Fibroblast of villous mesenchyme (primary cell): ENCODE measurements at regions not wholly inside any gene's neighbourhood (a gene's known extent, or its start where the extent isn't known, plus 50 kb on each side); places are given as distances from the start of the nearest gene placed in this dataset.

ENCODE experiments used
- DNase-seq: peaks from one replicate; pipeline ENCODE4 v3.0.0-alpha.2; 2010; ENCODE audit warnings: low read depth
- H3K4me3 ChIP-seq: 2 replicates; pipeline ENCODE4 v1.5.1; 2011; ENCODE audit warnings: low read depth, mild to moderate bottlenecking, low read length
- CTCF ChIP-seq: IDR thresholded peaks from 2 replicates; pipeline ENCODE4 v1.5.1; 2012; ENCODE audit warnings: low read depth, mild to moderate bottlenecking, low read length; ENCODE audit not compliant: insufficient read depth

DNA sequence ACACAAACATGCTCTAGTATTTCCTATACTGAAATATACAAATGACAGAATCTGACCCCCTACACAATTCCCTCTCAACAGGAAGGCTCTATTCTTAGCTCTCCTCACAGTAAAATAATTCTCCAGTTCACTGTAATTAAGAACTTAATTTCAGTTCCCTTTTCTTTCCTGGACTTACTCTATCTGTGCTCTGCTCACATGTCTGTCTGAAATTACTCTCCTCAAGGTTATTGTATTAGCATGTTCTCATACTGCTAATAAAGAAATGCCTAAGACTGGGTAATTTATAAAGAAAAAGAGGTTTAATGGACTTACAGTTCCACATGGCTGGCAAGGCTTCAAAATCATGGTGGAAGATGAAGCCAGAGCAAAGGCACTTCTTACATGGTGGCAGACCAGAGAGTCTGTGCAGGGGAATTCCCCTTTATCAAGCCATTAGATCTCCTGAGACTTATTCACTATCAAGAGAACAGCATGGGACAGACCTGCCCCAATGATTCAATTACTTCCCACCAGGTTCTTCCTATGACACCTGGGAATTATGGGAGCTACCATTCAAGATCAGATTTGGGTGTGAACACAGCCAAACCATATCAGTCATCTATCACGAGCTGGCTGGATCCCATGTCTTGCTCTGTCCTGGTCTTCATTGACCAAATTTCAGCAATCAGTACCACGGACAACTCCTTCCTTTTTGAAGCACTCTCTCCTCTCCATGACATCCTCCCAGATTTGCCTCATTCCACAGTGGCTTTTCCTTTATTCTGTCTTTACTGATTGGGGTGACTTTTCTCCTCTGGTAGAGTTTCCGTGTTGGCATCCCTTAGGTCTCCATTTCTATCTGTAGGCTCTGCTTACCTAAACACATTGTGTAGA is 110.9 kb downstream of the GALR1 start:
- no peak for TF ChIP-seq CTCF
- H3K4me3 ChIP-seq = no peak overlapping the region
- no peak for DNase-seq

- DNase-seq = no peak
- TF ChIP-seq CTCF = no peak
- no peak overlapping the region for H3K4me3 ChIP-seq
Measured at GRCh38 chr18:77361382-77361781, 111.7 kb downstream of the GALR1 start.

DNA sequence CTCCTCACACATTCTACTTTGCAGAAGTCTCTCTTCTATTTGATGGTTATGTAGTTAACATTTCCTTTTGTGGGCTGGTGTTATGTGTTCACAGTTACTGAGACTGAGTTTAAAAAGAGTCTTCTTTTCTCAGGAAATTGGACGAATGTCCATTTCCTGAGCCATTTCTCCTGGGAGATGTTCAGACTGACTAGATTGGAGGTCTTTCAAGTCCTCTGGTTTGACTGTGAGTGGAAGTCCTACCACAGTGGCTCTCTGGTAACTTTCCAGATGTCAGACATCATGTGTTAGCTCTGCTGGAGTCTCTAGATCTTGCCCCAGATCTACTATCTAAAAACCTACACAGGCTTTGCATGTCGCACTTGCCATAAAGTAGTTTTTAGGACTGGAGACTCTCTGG is 116.0 kb downstream of the GALR1 start:
- H3K4me3 ChIP-seq = no peak overlapping the region
- TF ChIP-seq CTCF = no peak

GRCh38 chr18:77366067-77366719 is 116.5 kb downstream of the GALR1 start:
- H3K4me3 ChIP-seq = no peak overlapping the region
- no peak for DNase-seq
- TF ChIP-seq CTCF = no peak

More for the DNA sequence above, 116.0 kb downstream of the GALR1 start:
- no peak for DNase-seq

GRCh38 chr18:77366720-77367641 is 117.3 kb downstream of the GALR1 start:
- H3K4me3 ChIP-seq = peak overlapping the region; percentile 2
- TF ChIP-seq CTCF = no peak
- DNase-seq = peak; percentile 25

- no peak for TF ChIP-seq CTCF
- H3K4me3 ChIP-seq = no peak overlapping the region
- DNase-seq = no peak
Measured at GRCh38 chr18:77369644-77370043, 120.0 kb downstream of the GALR1 start.
